Coronary artery (tissue), 2 donors: ENCODE measurements at regions not wholly inside any gene's neighbourhood (a gene's known extent, or its start where the extent isn't known, plus 50 kb on each side); places are given as distances from the start of the nearest gene placed in this dataset.

Experiments used
- DNase-seq: peaks from one replicate; pipeline ENCODE4 v3.0.0-alpha.2; 2017; ENCODE audit warnings: low spot score
- H3K27ac ChIP-seq, 2 donors: fragments of 200-600 bp; sonication (generic); one replicate each; pipeline ENCODE4 v1.5.1; 2016 to 2019
- H3K4me3 ChIP-seq: fragments of 200-600 bp; sonication (generic); 2 replicates; pipeline ENCODE4 v1.5.1; 2016; ENCODE audit warnings: mild to moderate bottlenecking, moderate library complexity
- TF ChIP-seq, protein P1 (sequence below): fragments of 200-600 bp; sonication (generic); IDR thresholded peaks from one replicate; pipeline ENCODE4 v1.5.1; 2019; ENCODE audit warnings: antibody characterized with exemption

DNA sequence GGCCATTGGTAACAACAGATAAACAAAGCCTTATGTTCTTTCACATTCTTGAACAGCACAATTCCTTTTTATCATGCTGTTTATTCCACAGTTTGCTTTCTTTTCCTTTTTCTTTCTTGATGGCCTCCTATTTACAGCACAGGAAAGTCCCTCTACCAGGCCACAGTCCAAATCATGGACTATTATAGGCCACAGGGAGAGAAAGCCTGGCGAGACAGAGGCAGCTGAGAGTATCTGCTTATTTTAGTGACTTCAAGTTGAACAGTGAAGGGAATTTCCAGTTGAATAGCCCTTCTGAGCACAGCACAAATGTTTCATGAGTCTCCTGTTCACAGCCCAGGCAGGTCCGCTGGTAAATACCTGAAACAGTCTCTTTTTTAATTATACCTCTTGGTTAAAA, 263.7 kb upstream of the ARID1B start:
- TF ChIP-seq, protein P1, sequence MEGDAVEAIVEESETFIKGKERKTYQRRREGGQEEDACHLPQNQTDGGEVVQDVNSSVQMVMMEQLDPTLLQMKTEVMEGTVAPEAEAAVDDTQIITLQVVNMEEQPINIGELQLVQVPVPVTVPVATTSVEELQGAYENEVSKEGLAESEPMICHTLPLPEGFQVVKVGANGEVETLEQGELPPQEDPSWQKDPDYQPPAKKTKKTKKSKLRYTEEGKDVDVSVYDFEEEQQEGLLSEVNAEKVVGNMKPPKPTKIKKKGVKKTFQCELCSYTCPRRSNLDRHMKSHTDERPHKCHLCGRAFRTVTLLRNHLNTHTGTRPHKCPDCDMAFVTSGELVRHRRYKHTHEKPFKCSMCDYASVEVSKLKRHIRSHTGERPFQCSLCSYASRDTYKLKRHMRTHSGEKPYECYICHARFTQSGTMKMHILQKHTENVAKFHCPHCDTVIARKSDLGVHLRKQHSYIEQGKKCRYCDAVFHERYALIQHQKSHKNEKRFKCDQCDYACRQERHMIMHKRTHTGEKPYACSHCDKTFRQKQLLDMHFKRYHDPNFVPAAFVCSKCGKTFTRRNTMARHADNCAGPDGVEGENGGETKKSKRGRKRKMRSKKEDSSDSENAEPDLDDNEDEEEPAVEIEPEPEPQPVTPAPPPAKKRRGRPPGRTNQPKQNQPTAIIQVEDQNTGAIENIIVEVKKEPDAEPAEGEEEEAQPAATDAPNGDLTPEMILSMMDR, result no peak
- no peak for DNase-seq
- no peak overlapping the region for H3K4me3 ChIP-seq
- no peak overlapping the region for H3K27ac ChIP-seq

DNA sequence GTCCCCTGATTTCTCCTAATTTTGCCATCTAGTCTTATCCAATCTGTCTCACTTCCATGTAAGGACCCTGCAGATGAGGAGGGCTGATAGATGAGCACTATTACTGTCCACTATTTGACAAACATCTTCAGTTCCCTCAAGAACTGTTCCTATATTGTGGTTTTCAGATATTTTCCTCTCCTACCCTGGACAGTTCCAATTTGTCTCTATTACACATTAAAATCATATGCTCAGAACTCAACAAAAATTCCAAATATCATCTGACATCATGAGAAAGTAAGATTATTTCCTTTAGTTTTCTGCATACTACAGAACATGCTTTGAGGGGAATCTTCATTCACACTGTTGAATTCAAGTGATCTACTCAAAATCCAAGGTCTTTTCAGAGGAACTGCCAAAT, 265.6 kb upstream of the ARID1B start:
- H3K27ac ChIP-seq, result no peak overlapping the region
- TF ChIP-seq, protein P1, result no peak
- no peak for DNase-seq
- no peak overlapping the region for H3K4me3 ChIP-seq

DNA sequence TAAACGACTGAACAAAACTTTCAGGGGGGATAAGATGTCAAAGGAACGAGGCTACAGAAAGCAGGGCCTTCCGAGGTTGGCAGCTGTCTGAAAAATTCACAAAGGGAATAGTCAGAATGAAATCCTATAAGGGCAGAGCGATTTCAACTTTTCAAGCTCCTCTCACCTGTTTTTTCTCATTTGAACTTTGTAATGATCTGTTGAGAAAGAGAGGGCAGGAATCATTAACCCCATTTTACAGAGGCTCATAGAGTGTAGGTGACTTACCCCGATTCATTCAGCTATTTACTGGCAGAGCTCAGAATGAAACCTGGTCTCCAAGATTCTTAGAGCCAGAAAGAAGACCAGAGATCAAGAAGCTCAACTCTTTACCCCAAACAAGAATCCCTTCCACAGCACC, 266.1 kb upstream of the ARID1B start:
- H3K27ac ChIP-seq, result no peak overlapping the region
- TF ChIP-seq, protein P1, result no peak
- H3K4me3 ChIP-seq, result no peak overlapping the region
- no peak for DNase-seq

DNA sequence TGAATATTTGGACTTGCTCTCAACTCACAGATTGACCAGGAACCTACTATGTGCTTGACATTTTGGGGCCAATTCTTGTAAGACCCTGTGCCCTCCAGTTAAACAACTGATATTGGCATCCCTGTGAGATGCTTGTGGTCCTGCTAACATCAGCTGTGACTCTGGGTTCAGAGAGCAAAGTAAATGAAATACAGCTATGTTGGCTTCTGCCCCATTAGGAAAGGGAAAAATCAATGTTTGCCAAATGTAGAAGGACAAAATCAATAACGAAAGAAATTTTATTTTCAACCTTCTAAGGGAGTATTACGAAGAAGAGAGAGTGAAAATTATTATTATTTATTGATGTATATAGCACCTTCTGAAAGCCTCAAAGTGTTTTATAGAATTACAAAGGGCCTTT, 266.9 kb upstream of the ARID1B start:
- H3K4me3 ChIP-seq, result no peak overlapping the region
- no peak overlapping the region for H3K27ac ChIP-seq
- TF ChIP-seq, protein P1, result no peak
- DNase-seq, result no peak

DNA sequence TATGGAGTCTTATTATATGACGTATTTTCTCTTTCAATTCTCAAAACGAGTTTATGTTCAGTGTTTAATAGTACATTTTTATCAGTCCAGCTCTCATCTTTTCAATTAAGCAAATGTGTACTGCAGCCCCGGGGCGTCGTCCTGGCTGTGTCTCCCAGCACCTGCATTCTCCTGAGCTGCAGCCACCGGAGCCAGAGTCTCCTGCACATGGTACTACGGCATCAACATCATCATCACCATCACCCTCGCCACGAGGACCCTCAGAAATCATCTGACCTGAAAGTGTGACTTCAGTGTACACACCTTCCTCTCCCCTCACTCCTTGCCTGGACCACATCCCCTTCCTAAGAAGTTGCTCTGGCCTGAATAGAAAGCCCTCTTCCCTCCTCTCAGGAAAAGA, 267.7 kb upstream of the ARID1B start:
- DNase-seq, result no peak
- Histone ChIP-seq H3K4me3 (no peak overlapping the region), H3K27ac (no peak overlapping the region)
- TF ChIP-seq, protein P1, result no peak

DNA sequence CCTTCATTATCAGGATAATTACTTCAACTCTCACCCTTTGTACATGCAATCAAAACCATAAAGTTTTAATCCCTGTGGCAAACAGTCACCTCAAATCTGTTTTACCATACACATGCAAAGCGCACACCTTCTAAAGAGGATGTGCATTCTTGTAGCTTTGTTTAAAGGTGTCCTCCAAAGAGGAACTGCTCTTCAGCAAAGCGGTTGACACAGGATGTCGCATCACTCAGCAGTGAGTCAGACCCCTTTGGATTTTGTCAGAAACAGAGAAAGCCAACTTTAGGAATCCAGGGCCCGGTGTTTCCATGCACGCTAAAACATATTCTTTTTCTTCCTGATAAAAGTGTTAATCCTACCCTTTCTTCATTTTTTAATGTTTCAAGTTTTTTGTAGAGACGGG, 268.3 kb upstream of the ARID1B start:
- Histone ChIP-seq H3K4me3 (no peak overlapping the region), H3K27ac (no peak overlapping the region)
- TF ChIP-seq, protein P1, result no peak
- DNase-seq, result no peak

DNA sequence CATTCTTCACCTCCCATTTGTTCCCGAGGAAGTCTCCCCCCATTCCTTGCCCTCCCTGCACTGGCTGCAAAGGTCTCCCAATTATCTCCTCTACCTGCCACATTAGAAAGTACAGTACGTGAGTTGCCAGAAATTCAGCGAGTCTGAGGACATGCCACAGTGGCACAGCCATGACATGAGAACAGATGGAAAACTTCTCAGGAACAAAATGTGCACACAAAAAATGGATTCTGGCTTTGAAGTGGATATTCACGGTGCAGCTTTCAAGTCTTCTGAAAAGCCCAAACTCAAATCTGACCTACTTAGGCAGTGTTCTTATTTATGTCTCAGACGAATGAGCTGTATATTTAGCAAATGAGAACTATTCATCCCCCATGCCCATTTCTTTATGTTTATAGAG, 269.1 kb upstream of the ARID1B start:
- no peak for DNase-seq
- TF ChIP-seq, protein P1, result no peak
- H3K4me3 ChIP-seq, result no peak overlapping the region
- H3K27ac ChIP-seq, result no peak overlapping the region
